ENCODE measurements at regions not wholly inside any gene's neighbourhood (a gene's known extent, or its start where the extent isn't known, plus 50 kb on each side); places are given as distances from the start of the nearest gene placed in this dataset.

DNA sequence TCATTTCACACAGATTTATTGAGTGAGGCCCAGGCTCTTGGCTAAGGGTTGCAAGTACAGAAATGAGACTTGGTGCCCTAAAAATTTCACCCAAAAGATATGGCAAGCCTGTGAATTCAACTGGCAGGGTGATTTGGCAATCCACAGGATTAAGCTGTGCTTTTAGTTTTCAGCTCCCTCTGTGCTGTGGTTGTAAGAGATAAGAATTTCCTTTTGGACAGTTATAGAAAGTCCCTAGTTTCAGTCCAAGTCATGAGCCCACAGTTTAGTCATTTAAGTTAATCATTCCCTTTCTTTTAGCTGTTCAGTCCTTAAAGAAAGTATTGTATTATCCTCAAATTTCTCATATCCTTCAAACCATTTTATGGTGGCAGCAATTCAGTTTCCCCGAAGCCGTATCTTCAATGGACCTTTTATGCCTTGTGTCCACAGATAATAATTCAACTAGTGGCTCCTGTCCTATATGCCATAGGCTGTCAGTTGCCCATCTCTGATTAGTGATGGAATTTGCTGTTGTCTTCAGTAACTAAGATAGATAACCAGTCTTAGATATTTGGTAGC lies 73.4 kb upstream of the NAMPT start:
- TF ChIP-seq POLR2AphosphoS5 (IDR thresholded peaks at IDR 0.05), result no peak
- TF ChIP-seq, protein P1, sequence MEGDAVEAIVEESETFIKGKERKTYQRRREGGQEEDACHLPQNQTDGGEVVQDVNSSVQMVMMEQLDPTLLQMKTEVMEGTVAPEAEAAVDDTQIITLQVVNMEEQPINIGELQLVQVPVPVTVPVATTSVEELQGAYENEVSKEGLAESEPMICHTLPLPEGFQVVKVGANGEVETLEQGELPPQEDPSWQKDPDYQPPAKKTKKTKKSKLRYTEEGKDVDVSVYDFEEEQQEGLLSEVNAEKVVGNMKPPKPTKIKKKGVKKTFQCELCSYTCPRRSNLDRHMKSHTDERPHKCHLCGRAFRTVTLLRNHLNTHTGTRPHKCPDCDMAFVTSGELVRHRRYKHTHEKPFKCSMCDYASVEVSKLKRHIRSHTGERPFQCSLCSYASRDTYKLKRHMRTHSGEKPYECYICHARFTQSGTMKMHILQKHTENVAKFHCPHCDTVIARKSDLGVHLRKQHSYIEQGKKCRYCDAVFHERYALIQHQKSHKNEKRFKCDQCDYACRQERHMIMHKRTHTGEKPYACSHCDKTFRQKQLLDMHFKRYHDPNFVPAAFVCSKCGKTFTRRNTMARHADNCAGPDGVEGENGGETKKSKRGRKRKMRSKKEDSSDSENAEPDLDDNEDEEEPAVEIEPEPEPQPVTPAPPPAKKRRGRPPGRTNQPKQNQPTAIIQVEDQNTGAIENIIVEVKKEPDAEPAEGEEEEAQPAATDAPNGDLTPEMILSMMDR (IDR thresholded peaks at IDR 0.05 in 8 of 11, conservative IDR thresholded peaks at IDR 0.05 in 3 of 11), result no peak

All from spleen (tissue), 7 donors.